IPS DF 19.7 (cell line): ENCODE measurements at regions not wholly inside any gene's neighbourhood (a gene's known extent, or its start where the extent isn't known, plus 50 kb on each side); places are given as distances from the start of the nearest gene placed in this dataset.

Source experiments
- DNase-seq: peaks from one replicate; pipeline ENCODE4 v3.0.0-alpha.2; 2013; ENCODE audit warnings: low read depth, low spot score

GRCh38 chr21:26784974-26785373 lies 60.2 kb downstream of the ADAMTS1 start:
- no peak for DNase-seq

GRCh38 chr21:26783466-26784195 lies 61.6 kb downstream of the ADAMTS1 start:
- DNase-seq, result no peak

- DNase-seq, result no peak
Measured at GRCh38 chr21:26782747-26783146, 62.5 kb downstream of the ADAMTS1 start.

- DNase-seq, result no peak
Measured at GRCh38 chr21:26782331-26782730, 62.9 kb downstream of the ADAMTS1 start.

- DNase-seq, result no peak
Measured at GRCh38 chr21:26781331-26781730, 63.9 kb downstream of the ADAMTS1 start.

- DNase-seq, result no peak
Measured at GRCh38 chr21:26777166-26777565, 68.0 kb downstream of the ADAMTS1 start.

- no peak for DNase-seq
Measured at GRCh38 chr21:26776310-26777021, 68.7 kb downstream of the ADAMTS1 start.

GRCh38 chr21:26773058-26773457 lies 72.2 kb downstream of the ADAMTS1 start:
- no peak for DNase-seq

- DNase-seq, result no peak
Measured at GRCh38 chr21:26769613-26770188, 75.5 kb downstream of the ADAMTS1 start.

GRCh38 chr21:26766826-26767325 lies 78.3 kb downstream of the ADAMTS1 start:
- no peak for DNase-seq

- DNase-seq, result no peak
Measured at GRCh38 chr21:26761174-26761915, 83.9 kb downstream of the ADAMTS1 start.

- no peak for DNase-seq
Measured at GRCh38 chr21:26759731-26760130, 85.5 kb downstream of the ADAMTS1 start.

GRCh38 chr21:26758083-26758880 lies 86.9 kb downstream of the ADAMTS1 start:
- no peak for DNase-seq

- no peak for DNase-seq
Measured at GRCh38 chr21:26756491-26757159, 88.6 kb downstream of the ADAMTS1 start.

- DNase-seq, result no peak
Measured at GRCh38 chr21:26754853-26755252, 90.4 kb downstream of the ADAMTS1 start.

GRCh38 chr21:26753822-26754221 lies 91.4 kb downstream of the ADAMTS1 start:
- no peak for DNase-seq

- no peak for DNase-seq
Measured at GRCh38 chr21:26752849-26753248, 92.4 kb downstream of the ADAMTS1 start.

- DNase-seq, result no peak
Measured at GRCh38 chr21:26751305-26751704, 93.9 kb downstream of the ADAMTS1 start.

GRCh38 chr21:26748066-26748465 lies 97.1 kb downstream of the ADAMTS1 start:
- DNase-seq, result no peak

- DNase-seq, result no peak
Measured at GRCh38 chr21:26747216-26747615, 98.0 kb downstream of the ADAMTS1 start.

GRCh38 chr21:26743524-26743923 lies 101.7 kb downstream of the ADAMTS1 start:
- no peak for DNase-seq
